ENCODE measurements at regions not wholly inside any gene's neighbourhood (a gene's known extent, or its start where the extent isn't known, plus 50 kb on each side); places are given as distances from the start of the nearest gene placed in this dataset.
A peak's percentile ranks its signal among the peaks of the same experiment; 100 is the strongest.
"Not testable (repeated sequence)": the region's sequence is repeated elsewhere in the genome, so short reads cannot be mapped to it uniquely, and the experiment has no call there.

DNA sequence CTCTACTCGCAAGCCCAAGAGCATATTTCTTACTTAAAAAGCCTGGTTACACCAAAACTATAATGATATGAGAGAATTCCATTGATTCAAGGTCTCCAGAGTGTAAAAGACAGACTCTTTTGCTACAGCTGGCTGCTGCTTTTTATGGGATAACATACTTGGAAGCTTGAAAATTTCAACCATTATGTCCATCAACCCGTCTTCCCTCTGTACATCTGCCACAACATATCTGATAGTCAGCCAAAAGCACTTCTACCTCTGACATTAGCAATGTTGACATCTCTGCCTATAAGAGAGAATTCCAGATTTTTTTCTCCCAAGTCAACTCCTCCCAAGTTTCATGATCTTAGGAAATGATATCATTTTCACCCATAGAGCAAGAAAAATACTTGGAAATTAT is 54.4 kb upstream of the IQCM start:
- no peak for DNase-seq

- no peak for DNase-seq
Measured at GRCh38 chr4:149881744-149882143, 66.1 kb upstream of the IQCM start.

DNA sequence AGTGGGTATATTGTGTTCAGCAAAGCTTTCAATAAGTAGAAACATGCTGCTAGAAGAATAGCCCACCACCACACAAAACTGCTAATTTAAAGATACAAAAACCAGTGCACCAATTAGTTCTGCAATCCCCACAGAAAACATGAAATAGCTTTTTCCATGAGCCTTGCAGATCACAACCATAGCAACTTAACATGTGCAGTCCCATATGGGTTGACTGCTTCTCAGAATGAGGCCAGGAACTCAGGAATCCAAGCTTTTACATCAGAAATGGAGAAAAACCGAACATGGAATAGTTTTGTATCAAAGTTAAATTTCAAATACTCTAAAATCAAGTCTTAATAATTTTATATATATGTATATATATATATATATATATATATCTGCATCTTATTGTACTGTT is 66.6 kb upstream of the IQCM start:
- no peak for DNase-seq

DNA sequence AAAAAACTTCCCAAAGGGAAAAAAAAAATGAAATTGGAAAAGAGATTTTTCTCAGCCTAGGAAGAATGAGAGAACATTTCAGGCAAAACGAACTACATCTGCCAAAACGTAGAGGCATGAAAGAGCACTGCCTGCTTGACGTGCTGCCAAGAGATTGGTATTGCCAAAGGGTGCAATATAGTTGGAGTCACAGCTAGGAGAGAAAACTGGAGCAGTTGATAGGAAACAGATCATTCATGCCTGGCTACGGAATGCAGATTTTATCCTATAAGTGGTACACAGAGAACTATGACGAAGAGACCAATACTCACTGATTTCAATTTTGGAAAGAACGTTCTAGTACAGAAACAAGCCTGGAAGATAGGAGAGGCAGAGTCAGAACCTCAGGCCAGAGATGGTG is 68.4 kb upstream of the IQCM start:
- DNase-seq: no peak

- no peak for DNase-seq
Measured at GRCh38 chr4:149884529-149885181, 69.0 kb upstream of the IQCM start.

- DNase-seq: no peak
Measured at GRCh38 chr4:149885896-149886295, 70.3 kb upstream of the IQCM start.

- DNase-seq: no peak
Measured at GRCh38 chr4:149886786-149887490, 71.3 kb upstream of the IQCM start.

- no peak for DNase-seq
Measured at GRCh38 chr4:149889991-149890390, 74.3 kb upstream of the IQCM start.

GRCh38 chr4:149890531-149890930 is 74.9 kb upstream of the IQCM start:
- no peak for DNase-seq

DNA sequence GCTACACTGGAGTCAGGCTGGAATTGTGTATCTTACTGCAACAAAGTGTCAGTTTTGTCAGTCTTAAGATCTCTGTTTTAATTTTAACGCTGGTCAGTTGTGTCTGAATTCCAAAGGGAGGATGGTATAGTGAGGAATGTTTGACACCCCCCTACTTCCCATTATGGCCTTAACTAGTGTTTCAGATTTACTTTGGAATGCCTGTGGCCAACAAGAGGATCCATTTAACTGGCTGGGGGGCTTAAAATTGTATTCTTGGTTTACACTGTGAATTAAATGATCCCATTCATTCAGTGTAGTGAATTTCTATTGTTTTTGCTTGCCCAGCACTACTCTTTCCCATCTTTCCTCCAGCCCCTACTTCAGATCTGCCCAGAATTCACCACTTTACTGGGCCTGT is 75.8 kb upstream of the IQCM start:
- no peak for DNase-seq

- DNase-seq: no peak
Measured at GRCh38 chr4:149896432-149896831, 80.8 kb upstream of the IQCM start.

- no peak for DNase-seq
Measured at GRCh38 chr4:149897783-149898182, 82.1 kb upstream of the IQCM start.

DNA sequence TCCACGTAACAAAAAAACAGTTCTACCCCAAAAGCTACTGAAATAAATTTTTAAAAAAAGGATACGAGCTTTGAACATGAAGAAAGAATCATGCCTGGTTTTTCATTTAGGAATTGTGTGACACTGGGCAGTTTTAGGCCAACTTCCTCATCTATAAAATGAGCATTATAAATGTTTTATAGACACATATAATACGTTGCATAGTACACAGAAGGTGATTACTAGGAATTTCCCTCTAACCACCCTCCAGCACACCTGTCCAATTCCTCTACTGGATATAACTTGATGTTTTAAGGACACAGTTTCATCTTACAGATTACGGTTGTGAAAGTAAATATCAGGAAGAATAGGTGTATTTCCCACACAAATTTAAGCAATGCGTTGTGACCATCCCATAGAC is 85.5 kb upstream of the IQCM start:
- no peak for DNase-seq

DNA sequence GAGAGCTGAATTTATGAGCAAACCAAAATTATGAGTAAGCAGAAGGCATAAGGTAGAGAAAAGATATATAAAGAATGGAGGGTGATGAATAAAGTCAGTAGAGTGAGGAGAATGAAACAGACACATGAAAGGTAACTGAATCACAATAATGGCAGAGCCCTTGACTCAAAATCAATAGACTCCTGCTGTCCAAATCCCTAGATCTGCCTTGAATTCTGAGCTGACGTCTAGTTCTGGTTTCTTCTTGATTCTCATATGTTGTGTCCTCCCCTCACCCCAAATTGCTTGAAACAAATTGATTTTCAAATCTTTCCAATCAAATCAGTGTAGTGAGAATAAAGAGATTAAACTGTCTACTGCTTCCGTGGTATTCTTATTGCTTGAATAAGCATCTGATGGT is 86.6 kb upstream of the IQCM start:
- DNase-seq: no peak

- no peak for DNase-seq
Measured at GRCh38 chr4:149910177-149910576, 94.5 kb upstream of the IQCM start.

DNA sequence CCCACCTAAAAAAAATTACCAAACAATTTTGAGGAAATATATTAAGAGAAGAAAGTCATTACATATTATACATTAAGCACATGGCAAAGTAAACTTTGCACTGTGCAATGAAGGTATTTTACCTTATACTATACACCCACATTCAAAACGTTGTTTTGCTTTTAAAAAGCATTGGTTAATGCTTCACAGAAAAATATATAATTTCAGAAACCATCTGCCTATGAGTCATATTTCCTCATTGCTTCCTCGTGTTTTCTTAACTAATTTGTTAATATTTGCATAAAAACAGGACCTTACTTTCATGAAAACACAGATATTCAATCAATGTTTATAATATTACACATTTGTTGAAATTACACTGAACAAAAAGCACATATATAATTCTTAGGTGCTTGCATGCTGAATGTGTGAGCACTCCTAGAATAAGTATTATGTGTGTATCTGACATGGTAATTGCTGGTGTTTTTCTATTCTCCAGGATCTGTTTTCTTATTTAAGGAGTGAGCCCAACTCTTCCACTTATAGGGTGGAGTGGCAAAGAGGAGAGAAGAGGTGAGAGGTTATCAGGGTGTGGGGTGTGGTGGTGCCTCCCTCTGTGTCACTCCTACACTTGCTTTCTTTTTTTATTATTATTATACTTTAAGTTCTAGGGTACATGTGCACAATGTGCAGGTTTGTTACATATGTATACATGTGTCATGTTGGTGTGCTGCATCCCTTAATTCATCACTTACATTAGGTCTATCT is 95.1 kb upstream of the IQCM start:
- no peak for DNase-seq

- no peak for DNase-seq
Measured at GRCh38 chr4:149911354-149911753, 95.7 kb upstream of the IQCM start.

GRCh38 chr4:149912000-149912399 is 96.4 kb upstream of the IQCM start:
- DNase-seq: no peak

DNA sequence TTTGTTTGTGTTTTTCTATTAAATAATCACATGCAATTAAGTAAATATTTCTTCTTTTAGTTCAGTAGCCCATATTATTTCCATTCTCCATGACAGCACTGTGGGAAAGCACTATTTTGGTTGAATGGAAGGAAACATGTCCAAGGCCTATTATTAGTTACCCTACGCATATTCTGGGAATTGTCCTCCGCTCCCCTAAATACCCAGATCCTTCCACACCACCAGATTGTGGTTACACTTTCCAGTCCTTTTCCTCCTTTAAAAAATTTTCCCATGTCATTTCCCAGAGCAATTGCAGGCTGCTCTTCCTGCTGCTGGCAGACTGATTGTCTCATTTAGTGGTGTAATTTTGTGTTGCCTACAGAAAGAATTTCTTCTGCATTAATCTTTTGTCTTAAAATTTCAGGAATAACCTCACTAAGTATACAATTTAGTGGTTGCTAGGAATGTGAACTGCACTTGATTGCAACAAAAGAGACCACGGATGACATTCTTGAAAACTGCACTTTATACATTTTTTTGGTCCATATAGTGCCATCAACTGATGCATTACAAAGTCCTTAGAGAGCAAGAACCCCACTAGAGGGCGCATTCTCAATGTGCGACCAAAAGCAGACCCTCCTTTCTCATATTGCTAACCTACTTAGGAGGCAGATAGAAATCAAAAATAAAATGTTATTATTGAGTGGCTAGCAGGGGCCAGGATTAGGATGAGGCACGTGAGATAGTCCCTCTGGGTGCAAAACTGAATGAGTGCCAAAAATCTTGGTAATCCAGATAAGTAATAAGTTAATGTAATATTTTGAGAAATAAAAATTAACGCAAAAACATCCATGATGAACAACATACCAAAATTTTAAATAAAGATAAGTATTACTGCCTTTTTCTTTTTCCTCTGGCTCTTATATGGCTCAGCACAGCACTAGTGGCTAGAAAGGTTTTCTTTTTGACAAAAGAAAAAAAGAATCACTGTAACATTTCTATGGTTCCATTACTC is 98.8 kb upstream of the IQCM start:
- peak; percentile 20 for DNase-seq

DNA sequence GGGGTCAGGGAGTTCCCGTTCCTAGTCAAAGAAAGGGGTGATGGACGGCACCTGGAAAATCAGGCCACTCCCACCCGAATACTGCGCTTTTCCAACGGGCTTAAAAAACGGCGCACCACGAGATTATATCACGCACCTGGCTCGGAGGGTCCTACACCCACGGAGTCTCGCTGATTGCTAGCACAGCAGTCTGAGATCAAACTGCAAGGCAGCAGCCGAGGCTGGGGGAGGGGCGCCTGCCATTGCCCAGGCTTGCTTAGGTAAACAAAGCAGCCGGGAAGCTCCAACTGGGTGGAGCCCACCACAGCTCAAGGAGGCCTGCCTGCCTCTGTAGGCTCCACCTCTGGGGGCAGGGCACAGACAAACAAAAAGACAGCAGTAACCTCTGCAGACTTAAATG is 100.1 kb upstream of the IQCM start:
- not testable (repeated sequence) for DNase-seq

- DNase-seq: no peak
Measured at GRCh38 chr4:149923736-149924135, 108.1 kb upstream of the IQCM start.

DNA sequence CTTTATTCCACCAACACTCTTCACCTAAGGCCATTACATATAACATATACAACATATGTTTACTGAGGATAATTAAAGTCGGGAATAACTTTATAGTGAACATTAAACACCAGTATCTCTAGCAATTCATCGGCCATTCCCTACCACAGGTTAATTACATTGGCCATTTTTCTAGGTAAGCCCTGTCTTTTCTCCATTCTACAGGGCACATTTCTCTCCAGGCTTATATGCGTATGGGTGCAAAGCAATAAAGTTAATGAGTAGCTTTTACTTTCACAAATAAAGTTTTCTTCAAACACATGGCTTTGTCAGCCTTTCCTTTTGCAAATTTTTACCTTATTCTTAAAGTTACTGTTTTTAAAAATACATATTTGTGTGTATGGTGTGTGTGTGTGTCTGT is 111.9 kb upstream of the IQCM start:
- no peak for DNase-seq

DNA sequence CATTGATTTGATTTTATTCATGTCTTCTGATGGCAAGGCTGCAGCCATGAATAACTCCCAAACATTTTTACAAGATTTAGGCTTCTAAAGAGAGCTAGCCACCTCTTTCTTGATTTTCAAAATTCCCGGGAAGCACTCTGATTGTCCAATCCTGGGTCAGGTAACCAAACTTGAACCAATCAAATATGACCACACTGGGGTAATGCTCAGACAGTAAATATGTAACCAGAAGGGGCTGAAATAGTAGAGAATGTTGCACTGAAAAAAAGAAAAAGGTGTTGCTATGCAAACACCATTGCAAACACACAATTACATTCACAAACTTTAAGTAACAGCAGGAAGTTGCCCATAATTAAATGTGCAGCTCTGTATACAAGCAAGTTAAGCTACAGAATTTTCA is 112.9 kb upstream of the IQCM start:
- DNase-seq: no peak

Measured in KG1 (cell line).